GM12878 (cell line): ENCODE measurements at regions not wholly inside any gene's neighbourhood (a gene's known extent, or its start where the extent isn't known, plus 50 kb on each side); places are given as distances from the start of the nearest gene placed in this dataset.

ENCODE experiments used
- EGR1 ChIP-seq, 2 experiments: IDR thresholded peaks; 1 replicate in 1 of 2; 2 replicates in 1 of 2; pipeline ENCODE4 v1.6.1; 2011 to 2012; ENCODE audit warnings: low read depth in 2 of 2, low read length in 2 of 2, borderline replicate concordance in 1 of 2, mild to moderate bottlenecking in 1 of 2, moderate library complexity in 1 of 2
- FOS ChIP-seq: IDR thresholded peaks from 3 replicates; pipeline ENCODE4 v1.6.1; 2011; ENCODE audit warnings: borderline replicate concordance; ENCODE audit not compliant: insufficient read length; ENCODE audit errors: extremely low read depth
- JUNB ChIP-seq: IDR thresholded peaks from 2 replicates; pipeline ENCODE4 v1.6.1; 2016; ENCODE audit warnings: antibody characterized with exemption, mild to moderate bottlenecking
- NRF1 ChIP-seq: conservative IDR thresholded peaks from 2 replicates; pipeline ENCODE4 v1.6.1; 2011; ENCODE audit warnings: mild to moderate bottlenecking, low read depth, low read length, improper control_type of control experiment
- POLR2A ChIP-seq: IDR thresholded peaks from 2 replicates; pipeline ENCODE4 v1.6.1; 2011; ENCODE audit warnings: low read depth, mild to moderate bottlenecking, low read length
- RAD51 ChIP-seq: fragments of 450-650 bp; IDR thresholded peaks from 2 replicates; pipeline ENCODE4 v1.6.1; 2016; ENCODE audit warnings: moderate library complexity, mild to moderate bottlenecking, inconsistent platforms
- RBBP5 ChIP-seq: fragments of 200-600 bp; sonication (generic); conservative IDR thresholded peaks from 2 replicates; pipeline ENCODE4 v1.6.1; 2016
- ZBED1 ChIP-seq: IDR thresholded peaks from 2 replicates; pipeline ENCODE4 v1.6.1; 2016; ENCODE audit warnings: borderline replicate concordance
- TF ChIP-seq, protein P1 (sequence below): IDR thresholded peaks from 2 replicates; pipeline ENCODE4 v1.6.1; 2012; ENCODE audit warnings: mild to moderate bottlenecking, low read depth, low read length
- TF ChIP-seq, protein P2 (sequence below): IDR thresholded peaks from 2 replicates; pipeline ENCODE4 v1.6.1; 2011; ENCODE audit warnings: low read depth, mild to moderate bottlenecking, low read length, moderate library complexity, borderline replicate concordance; ENCODE audit errors: extremely low read depth
- TF ChIP-seq, protein P3 (sequence below): IDR thresholded peaks from 2 replicates; pipeline ENCODE4 v1.6.1; 2011; ENCODE audit warnings: mild to moderate bottlenecking, low read depth, low read length, moderate library complexity; ENCODE audit not compliant: insufficient replicate concordance

DNA sequence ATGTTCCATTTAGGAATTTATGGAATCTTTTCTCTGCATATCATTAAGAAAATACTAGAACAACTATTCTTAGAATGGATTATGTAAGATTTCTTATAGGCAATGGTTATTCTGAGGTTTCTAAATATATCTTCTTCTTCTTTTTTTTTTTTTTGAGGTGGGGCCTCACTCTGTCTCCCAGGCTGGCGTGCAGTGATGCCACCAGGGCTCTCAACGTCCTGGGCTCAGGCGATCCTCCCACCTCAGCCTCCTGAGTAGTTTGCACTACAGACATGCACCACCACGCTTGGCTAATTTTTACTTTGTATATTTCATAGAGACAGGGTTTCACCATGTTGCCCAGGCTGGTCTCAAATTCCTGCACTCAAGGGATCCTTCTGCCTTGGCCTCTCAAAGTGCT is 137.2 kb downstream of the SREK1 start:
- TF ChIP-seq RAD51 (no peak), FOS (no peak), POLR2A (no peak), NRF1 (no peak), ZBED1 (no peak), RBBP5 (no peak), EGR1 (IDR thresholded peaks at IDR 0.05; ENCODE audit: borderline replicate concordance in 1 of 2, low read depth in 2 of 2, low read length in 2 of 2) (no peak), JUNB (no peak)
- TF ChIP-seq, protein P1, sequence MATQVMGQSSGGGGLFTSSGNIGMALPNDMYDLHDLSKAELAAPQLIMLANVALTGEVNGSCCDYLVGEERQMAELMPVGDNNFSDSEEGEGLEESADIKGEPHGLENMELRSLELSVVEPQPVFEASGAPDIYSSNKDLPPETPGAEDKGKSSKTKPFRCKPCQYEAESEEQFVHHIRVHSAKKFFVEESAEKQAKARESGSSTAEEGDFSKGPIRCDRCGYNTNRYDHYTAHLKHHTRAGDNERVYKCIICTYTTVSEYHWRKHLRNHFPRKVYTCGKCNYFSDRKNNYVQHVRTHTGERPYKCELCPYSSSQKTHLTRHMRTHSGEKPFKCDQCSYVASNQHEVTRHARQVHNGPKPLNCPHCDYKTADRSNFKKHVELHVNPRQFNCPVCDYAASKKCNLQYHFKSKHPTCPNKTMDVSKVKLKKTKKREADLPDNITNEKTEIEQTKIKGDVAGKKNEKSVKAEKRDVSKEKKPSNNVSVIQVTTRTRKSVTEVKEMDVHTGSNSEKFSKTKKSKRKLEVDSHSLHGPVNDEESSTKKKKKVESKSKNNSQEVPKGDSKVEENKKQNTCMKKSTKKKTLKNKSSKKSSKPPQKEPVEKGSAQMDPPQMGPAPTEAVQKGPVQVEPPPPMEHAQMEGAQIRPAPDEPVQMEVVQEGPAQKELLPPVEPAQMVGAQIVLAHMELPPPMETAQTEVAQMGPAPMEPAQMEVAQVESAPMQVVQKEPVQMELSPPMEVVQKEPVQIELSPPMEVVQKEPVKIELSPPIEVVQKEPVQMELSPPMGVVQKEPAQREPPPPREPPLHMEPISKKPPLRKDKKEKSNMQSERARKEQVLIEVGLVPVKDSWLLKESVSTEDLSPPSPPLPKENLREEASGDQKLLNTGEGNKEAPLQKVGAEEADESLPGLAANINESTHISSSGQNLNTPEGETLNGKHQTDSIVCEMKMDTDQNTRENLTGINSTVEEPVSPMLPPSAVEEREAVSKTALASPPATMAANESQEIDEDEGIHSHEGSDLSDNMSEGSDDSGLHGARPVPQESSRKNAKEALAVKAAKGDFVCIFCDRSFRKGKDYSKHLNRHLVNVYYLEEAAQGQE, result no peak
- TF ChIP-seq, protein P2, sequence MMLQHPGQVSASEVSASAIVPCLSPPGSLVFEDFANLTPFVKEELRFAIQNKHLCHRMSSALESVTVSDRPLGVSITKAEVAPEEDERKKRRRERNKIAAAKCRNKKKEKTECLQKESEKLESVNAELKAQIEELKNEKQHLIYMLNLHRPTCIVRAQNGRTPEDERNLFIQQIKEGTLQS, result no peak
- TF ChIP-seq, protein P3, sequence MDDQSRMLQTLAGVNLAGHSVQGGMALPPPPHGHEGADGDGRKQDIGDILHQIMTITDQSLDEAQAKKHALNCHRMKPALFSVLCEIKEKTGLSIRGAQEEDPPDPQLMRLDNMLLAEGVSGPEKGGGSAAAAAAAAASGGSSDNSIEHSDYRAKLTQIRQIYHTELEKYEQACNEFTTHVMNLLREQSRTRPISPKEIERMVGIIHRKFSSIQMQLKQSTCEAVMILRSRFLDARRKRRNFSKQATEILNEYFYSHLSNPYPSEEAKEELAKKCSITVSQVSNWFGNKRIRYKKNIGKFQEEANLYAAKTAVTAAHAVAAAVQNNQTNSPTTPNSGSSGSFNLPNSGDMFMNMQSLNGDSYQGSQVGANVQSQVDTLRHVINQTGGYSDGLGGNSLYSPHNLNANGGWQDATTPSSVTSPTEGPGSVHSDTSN, result no peak
